ENCODE measurements at regions not wholly inside any gene's neighbourhood (a gene's known extent, or its start where the extent isn't known, plus 50 kb on each side); places are given as distances from the start of the nearest gene placed in this dataset.

DNA sequence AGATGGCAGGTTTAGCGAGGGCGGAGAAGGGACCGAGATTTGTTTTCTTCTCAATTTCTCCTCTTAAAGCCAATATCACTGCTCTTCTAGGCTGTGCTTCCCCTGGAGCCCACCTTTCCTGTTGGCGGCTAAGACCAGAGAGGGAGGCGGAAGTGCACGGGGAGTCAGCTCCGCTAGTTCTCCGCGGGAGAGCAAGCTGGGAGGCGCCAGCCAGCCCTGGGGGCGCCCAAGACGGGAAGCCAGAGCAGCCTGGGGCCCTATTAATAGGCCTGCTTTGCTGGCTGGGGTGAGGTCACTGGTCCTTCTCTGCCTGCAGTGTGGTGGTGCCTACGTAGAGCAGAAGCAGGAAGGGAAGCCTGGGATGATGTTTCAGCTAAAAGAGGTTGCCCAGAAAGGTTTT is 61.6 kb downstream of the LSM5 start:
- no peak overlapping the region for H3K4me3 ChIP-seq (ENCODE audit: low read length)
- no peaks in the 10 kb centered on the region for H3K9me3 ChIP-seq (ENCODE audit: low read length)
- H3K36me3 ChIP-seq (ENCODE audit: insufficient read depth, low read length): no peaks in the 10 kb centered on the region
- no peaks in the 10 kb centered on the region for H3K4me1 ChIP-seq (ENCODE audit: insufficient read depth, low read length)
- peaks cover 26% of the 10 kb centered on the region for H3K27me3 ChIP-seq (ENCODE audit: insufficient read depth, low read length)
- H2AFZ ChIP-seq (ENCODE audit: low read depth, low read length): no peak overlapping the region

DNA sequence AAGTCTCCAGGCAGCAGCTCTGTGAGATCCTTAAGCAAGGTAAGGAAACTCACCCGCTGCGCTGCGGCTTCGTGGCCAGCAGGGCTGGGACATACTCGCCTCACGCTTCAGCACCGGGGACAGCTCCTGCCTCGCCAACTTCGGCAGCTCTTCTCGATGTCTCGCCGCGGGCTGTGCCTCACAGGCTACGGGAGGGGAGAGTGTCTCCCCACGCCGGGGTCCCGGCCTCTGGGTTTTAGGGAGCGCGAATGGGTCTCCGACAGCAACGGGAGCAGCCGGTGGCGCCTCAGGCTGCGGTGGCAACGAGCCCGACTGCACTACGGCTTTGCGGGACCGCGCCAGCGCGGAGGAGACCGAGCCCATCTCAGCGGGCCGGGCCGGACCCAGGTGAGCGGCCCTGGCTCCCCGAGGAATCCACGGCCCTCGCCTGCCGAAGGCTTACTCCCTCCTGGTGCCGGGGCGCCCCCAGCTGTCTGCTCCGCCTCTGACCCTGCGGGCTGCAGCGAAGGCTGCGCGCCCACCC is 62.4 kb downstream of the LSM5 start:
- peaks cover 26% of the 10 kb centered on the region for H3K27me3 ChIP-seq (ENCODE audit: insufficient read depth, low read length)
- H3K4me3 ChIP-seq (ENCODE audit: low read length): no peak overlapping the region
- H3K36me3 ChIP-seq (ENCODE audit: insufficient read depth, low read length): no peaks in the 10 kb centered on the region
- no peak overlapping the region for H2AFZ ChIP-seq (ENCODE audit: low read depth, low read length)
- H3K4me1 ChIP-seq (ENCODE audit: insufficient read depth, low read length): no peaks in the 10 kb centered on the region
- no peaks in the 10 kb centered on the region for H3K9me3 ChIP-seq (ENCODE audit: low read length)

GRCh38 chr7:32416846-32417245 is 73.3 kb downstream of the LSM5 start:
- Histone ChIP-seq H3K4me1 (ENCODE audit: insufficient read depth, low read length) (no peaks in the 10 kb centered on the region), H3K9me3 (ENCODE audit: low read length) (no peaks in the 10 kb centered on the region), H2AFZ (ENCODE audit: low read depth, low read length) (no peak overlapping the region), H3K4me3 (ENCODE audit: low read length) (no peak overlapping the region), H3K27me3 (ENCODE audit: insufficient read depth, low read length) (peaks cover 4% of the 10 kb centered on the region), H3K36me3 (ENCODE audit: insufficient read depth, low read length) (no peaks in the 10 kb centered on the region)

- Histone ChIP-seq H3K27me3 (ENCODE audit: insufficient read depth, low read length) (peaks cover 4% of the 10 kb centered on the region), H3K36me3 (ENCODE audit: insufficient read depth, low read length) (no peaks in the 10 kb centered on the region), H3K9me3 (ENCODE audit: low read length) (no peaks in the 10 kb centered on the region), H3K4me3 (ENCODE audit: low read length) (no peak overlapping the region), H3K4me1 (ENCODE audit: insufficient read depth, low read length) (no peaks in the 10 kb centered on the region), H2AFZ (ENCODE audit: low read depth, low read length) (no peak overlapping the region)
These were observed 74.2 kb downstream of the LSM5 start for GRCh38 chr7:32415936-32416335.

GRCh38 chr7:32415519-32415918 is 74.7 kb downstream of the LSM5 start:
- Histone ChIP-seq H3K27me3 (ENCODE audit: insufficient read depth, low read length) (peaks cover 4% of the 10 kb centered on the region), H2AFZ (ENCODE audit: low read depth, low read length) (no peak overlapping the region), H3K4me1 (ENCODE audit: insufficient read depth, low read length) (no peaks in the 10 kb centered on the region), H3K9me3 (ENCODE audit: low read length) (no peaks in the 10 kb centered on the region), H3K36me3 (ENCODE audit: insufficient read depth, low read length) (no peaks in the 10 kb centered on the region), H3K4me3 (ENCODE audit: low read length) (no peak overlapping the region)

GRCh38 chr7:32412471-32412870 is 77.7 kb downstream of the LSM5 start:
- H3K27me3 ChIP-seq (ENCODE audit: insufficient read depth, low read length): no peaks in the 10 kb centered on the region
- H2AFZ ChIP-seq (ENCODE audit: low read depth, low read length): no peak overlapping the region
- H3K4me3 ChIP-seq (ENCODE audit: low read length): no peak overlapping the region
- no peaks in the 10 kb centered on the region for H3K36me3 ChIP-seq (ENCODE audit: insufficient read depth, low read length)
- no peaks in the 10 kb centered on the region for H3K4me1 ChIP-seq (ENCODE audit: insufficient read depth, low read length)
- H3K9me3 ChIP-seq (ENCODE audit: low read length): no peaks in the 10 kb centered on the region

GRCh38 chr7:32410545-32410944 is 79.6 kb downstream of the LSM5 start:
- Histone ChIP-seq H3K27me3 (ENCODE audit: insufficient read depth, low read length) (peaks cover 3% of the 10 kb centered on the region), H3K4me1 (ENCODE audit: insufficient read depth, low read length) (no peaks in the 10 kb centered on the region), H3K9me3 (ENCODE audit: low read length) (no peaks in the 10 kb centered on the region), H3K4me3 (ENCODE audit: low read length) (no peak overlapping the region), H3K36me3 (ENCODE audit: insufficient read depth, low read length) (no peaks in the 10 kb centered on the region), H2AFZ (ENCODE audit: low read depth, low read length) (no peak overlapping the region)

DNA sequence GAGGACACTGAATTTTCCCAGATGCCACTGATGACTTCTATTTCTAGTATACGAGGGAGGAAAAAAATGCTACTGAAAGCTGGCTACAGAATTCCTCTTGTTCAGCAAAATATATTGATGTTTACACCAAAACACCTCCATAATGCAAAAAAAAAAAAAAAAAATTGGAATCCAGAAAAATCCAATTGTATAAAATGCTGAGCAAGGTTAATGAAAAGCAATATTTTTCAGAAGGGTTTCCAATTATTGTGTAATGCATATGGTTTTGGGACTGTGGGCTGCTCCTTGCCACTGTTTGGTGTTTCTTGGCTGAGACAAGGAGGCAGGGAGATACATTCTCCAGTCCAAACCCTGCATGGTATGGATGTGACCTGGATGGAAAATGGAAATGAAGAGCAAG is 83.8 kb downstream of the LSM5 start:
- Histone ChIP-seq H3K4me3 (ENCODE audit: low read length) (no peak overlapping the region), H3K4me1 (ENCODE audit: insufficient read depth, low read length) (no peaks in the 10 kb centered on the region), H3K36me3 (ENCODE audit: insufficient read depth, low read length) (no peaks in the 10 kb centered on the region), H3K9me3 (ENCODE audit: low read length) (no peaks in the 10 kb centered on the region), H2AFZ (ENCODE audit: low read depth, low read length) (no peak overlapping the region), H3K27me3 (ENCODE audit: insufficient read depth, low read length) (peaks cover 4% of the 10 kb centered on the region)

DNA sequence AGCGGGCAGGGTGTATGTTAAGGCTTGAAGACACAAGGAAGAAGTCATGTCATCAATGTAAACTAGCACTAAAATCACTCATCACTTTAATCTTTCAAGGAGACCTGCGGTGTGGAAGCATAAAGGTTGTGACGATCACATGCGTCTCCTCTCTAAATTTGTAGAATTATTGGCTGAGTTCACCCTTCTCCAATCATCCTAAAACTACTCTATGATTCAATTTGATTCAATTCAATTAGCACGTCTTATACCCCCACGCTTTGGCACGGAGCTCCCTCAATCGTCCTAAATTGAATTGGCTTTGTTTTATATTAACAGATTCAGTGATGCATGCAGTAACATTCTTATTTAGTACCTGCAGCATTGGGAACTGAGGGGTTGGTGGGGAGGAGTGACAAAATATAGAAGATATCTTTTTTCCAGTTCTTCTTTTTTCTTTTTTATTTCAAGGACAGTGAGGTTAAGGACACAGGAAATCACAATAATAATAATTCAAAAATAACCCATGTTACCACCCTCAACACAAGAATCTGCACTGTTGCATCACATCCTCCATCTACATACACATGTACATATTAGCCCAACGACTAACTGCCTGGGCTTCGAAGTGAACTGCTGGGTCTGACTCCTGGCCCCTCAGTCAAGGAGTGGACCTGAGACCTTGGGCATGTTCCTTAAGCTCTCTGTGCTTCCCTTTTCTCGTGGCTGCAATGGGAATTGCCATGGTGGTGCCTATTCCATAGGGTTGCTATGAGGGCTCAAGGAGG is 86.5 kb downstream of the LSM5 start:
- Histone ChIP-seq H3K27me3 (ENCODE audit: insufficient read depth, low read length) (peaks cover 4% of the 10 kb centered on the region), H2AFZ (ENCODE audit: low read depth, low read length) (no peak overlapping the region), H3K36me3 (ENCODE audit: insufficient read depth, low read length) (no peaks in the 10 kb centered on the region), H3K9me3 (ENCODE audit: low read length) (no peaks in the 10 kb centered on the region), H3K4me1 (ENCODE audit: insufficient read depth, low read length) (no peaks in the 10 kb centered on the region), H3K4me3 (ENCODE audit: low read length) (no peak overlapping the region)

DNA sequence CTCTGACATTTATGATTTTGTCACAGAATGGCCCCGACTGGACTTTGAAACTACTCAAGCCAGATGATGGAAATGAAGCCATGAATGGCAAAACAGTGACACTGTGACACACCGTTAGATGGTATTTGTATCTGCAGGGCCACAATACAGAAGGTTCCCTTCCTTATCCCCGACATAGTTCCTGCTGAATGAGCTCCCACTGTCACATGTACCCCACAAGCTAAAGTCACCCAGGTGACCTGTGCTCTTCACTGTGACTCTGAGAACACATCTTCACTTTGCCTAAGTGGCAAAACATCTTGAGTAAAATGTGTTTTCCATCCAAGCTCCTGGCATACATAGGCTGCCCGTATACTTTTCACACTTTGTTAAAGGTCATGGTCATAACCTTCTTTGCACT is 89.5 kb downstream of the LSM5 start:
- H3K4me3 ChIP-seq (ENCODE audit: low read length): no peak overlapping the region
- H3K27me3 ChIP-seq (ENCODE audit: insufficient read depth, low read length): peaks cover 3% of the 10 kb centered on the region
- no peaks in the 10 kb centered on the region for H3K36me3 ChIP-seq (ENCODE audit: insufficient read depth, low read length)
- H3K9me3 ChIP-seq (ENCODE audit: low read length): no peaks in the 10 kb centered on the region
- no peaks in the 10 kb centered on the region for H3K4me1 ChIP-seq (ENCODE audit: insufficient read depth, low read length)
- H2AFZ ChIP-seq (ENCODE audit: low read depth, low read length): no peak overlapping the region

DNA sequence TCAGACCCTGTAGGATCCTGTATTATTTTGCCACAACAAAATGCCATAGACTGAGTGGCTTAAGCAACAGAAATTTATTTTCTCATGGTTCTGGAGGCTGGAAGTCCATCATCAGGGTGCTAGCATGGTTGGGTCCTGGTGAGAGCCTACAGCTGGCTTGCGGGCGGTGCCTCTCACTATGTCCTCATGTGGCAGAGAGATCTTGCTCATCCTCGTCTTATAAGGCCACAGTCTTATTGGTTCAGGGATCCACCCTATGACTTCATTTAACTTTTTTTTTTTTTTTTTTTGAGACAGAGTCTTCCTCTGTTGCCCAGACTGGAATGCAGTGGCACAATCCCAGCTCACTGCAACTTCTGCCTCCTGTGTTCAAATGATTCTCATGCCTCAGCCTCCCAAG is 90.9 kb downstream of the LSM5 start:
- Histone ChIP-seq H3K27me3 (ENCODE audit: insufficient read depth, low read length) (no peaks in the 10 kb centered on the region), H3K9me3 (ENCODE audit: low read length) (no peaks in the 10 kb centered on the region), H2AFZ (ENCODE audit: low read depth, low read length) (no peak overlapping the region), H3K4me1 (ENCODE audit: insufficient read depth, low read length) (no peaks in the 10 kb centered on the region), H3K36me3 (ENCODE audit: insufficient read depth, low read length) (no peaks in the 10 kb centered on the region), H3K4me3 (ENCODE audit: low read length) (no peak overlapping the region)

- Histone ChIP-seq H3K36me3 (ENCODE audit: insufficient read depth, low read length) (no peaks in the 10 kb centered on the region), H2AFZ (ENCODE audit: low read depth, low read length) (no peak overlapping the region), H3K9me3 (ENCODE audit: low read length) (no peaks in the 10 kb centered on the region), H3K4me1 (ENCODE audit: insufficient read depth, low read length) (no peaks in the 10 kb centered on the region), H3K4me3 (ENCODE audit: low read length) (no peak overlapping the region), H3K27me3 (ENCODE audit: insufficient read depth, low read length) (no peaks in the 10 kb centered on the region)
These were observed 95.0 kb downstream of the LSM5 start for GRCh38 chr7:32395168-32395567.

GRCh38 chr7:32393861-32394260 is 96.3 kb downstream of the LSM5 start:
- H3K4me3 ChIP-seq (ENCODE audit: low read length): no peak overlapping the region
- no peak overlapping the region for H2AFZ ChIP-seq (ENCODE audit: low read depth, low read length)
- H3K36me3 ChIP-seq (ENCODE audit: insufficient read depth, low read length): no peaks in the 10 kb centered on the region
- H3K9me3 ChIP-seq (ENCODE audit: low read length): no peaks in the 10 kb centered on the region
- H3K27me3 ChIP-seq (ENCODE audit: insufficient read depth, low read length): no peaks in the 10 kb centered on the region
- no peaks in the 10 kb centered on the region for H3K4me1 ChIP-seq (ENCODE audit: insufficient read depth, low read length)

- H3K36me3 ChIP-seq (ENCODE audit: insufficient read depth, low read length): no peaks in the 10 kb centered on the region
- H2AFZ ChIP-seq (ENCODE audit: low read depth, low read length): no peak overlapping the region
- H3K4me1 ChIP-seq (ENCODE audit: insufficient read depth, low read length): no peaks in the 10 kb centered on the region
- no peaks in the 10 kb centered on the region for H3K9me3 ChIP-seq (ENCODE audit: low read length)
- H3K27me3 ChIP-seq (ENCODE audit: insufficient read depth, low read length): no peaks in the 10 kb centered on the region
- no peak overlapping the region for H3K4me3 ChIP-seq (ENCODE audit: low read length)
These were observed 100.0 kb downstream of the LSM5 start for GRCh38 chr7:32390210-32390609.
